ENCODE measurements at regions not wholly inside any gene's neighbourhood (a gene's known extent, or its start where the extent isn't known, plus 50 kb on each side); places are given as distances from the start of the nearest gene placed in this dataset.

GRCh38 chr6:168890306-168890980 is 363.2 kb downstream of the THBS2 start (continued):
- TF ChIP-seq CTCF (IDR thresholded peaks at IDR 0.05), result no peak
- TF ChIP-seq JUNB (IDR thresholded peaks at IDR 0.05), result no peak
- no peak for TF ChIP-seq BHLHE40 (IDR thresholded peaks at IDR 0.05; ENCODE audit: low read depth, low read length)
- no peak for TF ChIP-seq JUN (IDR thresholded peaks at IDR 0.05)
- TF ChIP-seq RAD21 (conservative IDR thresholded peaks at IDR 0.05 in 1 of 2, IDR thresholded peaks at IDR 0.05 in 1 of 2), result no peak
- no peak for TF ChIP-seq ZNF302 (CRISPR knock-in tag; IDR thresholded peaks at IDR 0.05)
- no peak for TF ChIP-seq ZSCAN20 (CRISPR knock-in tag; IDR thresholded peaks at IDR 0.05)
- TF ChIP-seq RARB (CRISPR knock-in tag; IDR thresholded peaks at IDR 0.05), result no peak
- TF ChIP-seq RFX5 (IDR thresholded peaks at IDR 0.05), result no peak
- no peak for TF ChIP-seq POLR2AphosphoS2 (conservative IDR thresholded peaks at IDR 0.05; ENCODE audit: low read length)
- TF ChIP-seq HEYL (CRISPR knock-in tag; IDR thresholded peaks at IDR 0.05), result no peak

DNA sequence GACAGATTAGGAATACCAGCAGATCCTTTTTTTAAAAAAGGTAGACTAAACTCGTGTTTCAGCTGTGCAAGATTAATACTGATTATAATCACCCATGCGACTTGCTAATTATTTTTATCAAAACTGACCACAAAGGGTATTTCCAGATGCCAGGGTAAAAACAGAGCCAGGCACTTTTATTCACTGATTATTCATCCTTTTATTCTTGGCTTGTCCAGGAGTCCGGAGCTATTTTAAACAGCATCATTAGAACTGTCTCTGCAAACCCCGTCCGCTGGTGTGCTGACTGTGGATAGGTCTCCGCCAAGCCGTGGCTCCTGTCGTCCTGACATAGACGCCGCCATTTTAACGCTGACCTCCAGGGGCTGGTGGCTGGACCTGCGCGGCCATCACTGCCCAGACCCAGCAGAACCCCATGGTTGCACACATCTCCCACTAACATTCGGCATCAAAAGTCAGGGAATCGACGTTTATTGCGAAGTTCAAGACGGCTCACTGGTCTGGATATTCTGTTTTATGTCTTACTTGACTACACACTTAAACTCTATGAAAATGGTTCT is 364.8 kb downstream of the THBS2 start:
- FAIRE-seq (no peak), DNase-seq (ENCODE audit: low read depth in 1 of 2, low spot score in 1 of 2) (no peak), ATAC-seq (no peak)
- Histone ChIP-seq H3K9me3 (no peaks in the 10 kb centered on the region), H3K4me2 (no peak overlapping the region), H3K4me3 (no peak overlapping the region), H3K27ac (no peak overlapping the region), H3K4me1 (no peaks in the 10 kb centered on the region)
- CTCF ChIA-PET, result interaction anchor here (0.9 to 3.2 kb wide), 2 partner anchors 12 to 519 kb away, joined by 3 to 11 read pairs; no protein-coding TSS in a partner anchor
- POLR2A ChIA-PET, result no interaction called here
- WGBS (ENCODE audit: missing lambda C conversion rate), result 78% methylated on average over 16 of the region's 18 CpGs
- no peak for TF ChIP-seq HES2 (IDR thresholded peaks at IDR 0.05)
- TF ChIP-seq NR3C1 (IDR thresholded peaks at IDR 0.05), result no peak
- no peak for TF ChIP-seq RAD21 (conservative IDR thresholded peaks at IDR 0.05 in 1 of 2, IDR thresholded peaks at IDR 0.05 in 1 of 2)
- no peak for TF ChIP-seq FOSB (CRISPR knock-in tag; IDR thresholded peaks at IDR 0.05)
- no peak for TF ChIP-seq RNF2 (IDR thresholded peaks at IDR 0.05; ENCODE audit: borderline replicate concordance, low read depth)
- no peak for TF ChIP-seq MAFK (IDR thresholded peaks at IDR 0.05; ENCODE audit: partially characterized antibody)
- no peak for TF ChIP-seq FOXS1 (CRISPR knock-in tag; IDR thresholded peaks at IDR 0.05)
- no peak for TF ChIP-seq ZNF302 (CRISPR knock-in tag; IDR thresholded peaks at IDR 0.05)

DNA sequence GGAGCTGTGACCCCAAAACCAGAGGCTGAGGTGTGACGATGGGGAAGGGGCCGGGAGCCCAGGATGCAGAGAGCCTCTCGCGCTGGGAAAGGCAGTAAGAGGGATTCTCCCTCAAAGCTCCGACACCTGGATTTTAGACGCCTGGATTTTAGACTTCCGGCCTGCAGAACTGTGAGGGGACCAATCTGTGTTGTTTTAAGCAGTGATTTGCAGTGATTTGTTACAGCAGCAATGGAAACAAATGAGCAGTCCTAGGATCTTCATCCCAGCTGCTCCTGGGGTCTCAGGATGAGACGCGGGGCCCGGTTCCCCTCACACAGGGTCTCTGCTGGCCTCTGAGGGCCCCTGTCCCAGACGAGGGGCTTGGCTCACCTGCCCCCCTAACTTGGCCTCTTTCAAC is 365.5 kb downstream of the THBS2 start:
- no peak for DNase-seq (ENCODE audit: low read depth in 1 of 2, low spot score in 1 of 2)
- H3K4me1 ChIP-seq, result no peaks in the 10 kb centered on the region
- H3K4me3 ChIP-seq, result no peak overlapping the region
- ChIA-PET CTCF (interaction anchor here (0.9 to 3.2 kb wide), 3 partner anchors 11 to 518 kb away, joined by 3 to 11 read pairs (median 4); no protein-coding TSS in a partner anchor), POLR2A (no interaction called here)
- H3K9me3 ChIP-seq, result no peaks in the 10 kb centered on the region
- no peak for ATAC-seq
- WGBS (ENCODE audit: missing lambda C conversion rate), result 86% methylated on average over 9 of the region's 11 CpGs
- H3K4me2 ChIP-seq, result no peak overlapping the region
- FAIRE-seq, result no peak
- H3K27ac ChIP-seq, result no peak overlapping the region
- TF ChIP-seq KDM5A (IDR thresholded peaks at IDR 0.05) (no peak), RFX5 (IDR thresholded peaks at IDR 0.05) (no peak), HOXA7 (CRISPR knock-in tag; IDR thresholded peaks at IDR 0.05) (no peak), FOXS1 (CRISPR knock-in tag; IDR thresholded peaks at IDR 0.05) (no peak), ELK1 (IDR thresholded peaks at IDR 0.05; ENCODE audit: low read depth, low read length) (no peak), RAD21 (conservative IDR thresholded peaks at IDR 0.05 in 1 of 2, IDR thresholded peaks at IDR 0.05 in 1 of 2) (no peak), CHD2 (IDR thresholded peaks at IDR 0.05; ENCODE audit: low read length, partially characterized antibody) (no peak), JUNB (IDR thresholded peaks at IDR 0.05) (no peak), SREBF2 (IDR thresholded peaks at IDR 0.05) (no peak), PHF8 (IDR thresholded peaks at IDR 0.05; ENCODE audit: borderline replicate concordance, low read depth) (no peak), NR3C1 (IDR thresholded peaks at IDR 0.05) (no peak), TFCP2L1 (CRISPR knock-in tag; IDR thresholded peaks at IDR 0.05) (no peak), SMC3 (IDR thresholded peaks at IDR 0.05) (no peak), USF2 (IDR thresholded peaks at IDR 0.05) (no peak), ZC3H11A (IDR thresholded peaks at IDR 0.05) (no peak)
- TF ChIP-seq, protein P1, sequence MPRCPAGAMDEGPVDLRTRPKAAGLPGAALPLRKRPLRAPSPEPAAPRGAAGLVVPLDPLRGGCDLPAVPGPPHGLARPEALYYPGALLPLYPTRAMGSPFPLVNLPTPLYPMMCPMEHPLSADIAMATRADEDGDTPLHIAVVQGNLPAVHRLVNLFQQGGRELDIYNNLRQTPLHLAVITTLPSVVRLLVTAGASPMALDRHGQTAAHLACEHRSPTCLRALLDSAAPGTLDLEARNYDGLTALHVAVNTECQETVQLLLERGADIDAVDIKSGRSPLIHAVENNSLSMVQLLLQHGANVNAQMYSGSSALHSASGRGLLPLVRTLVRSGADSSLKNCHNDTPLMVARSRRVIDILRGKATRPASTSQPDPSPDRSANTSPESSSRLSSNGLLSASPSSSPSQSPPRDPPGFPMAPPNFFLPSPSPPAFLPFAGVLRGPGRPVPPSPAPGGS (IDR thresholded peaks at IDR 0.05), result no peak

Data from A549 (cell line).